HepG2 (cell line): ENCODE measurements at regions not wholly inside any gene's neighbourhood (a gene's known extent, or its start where the extent isn't known, plus 50 kb on each side); places are given as distances from the start of the nearest gene placed in this dataset.

Source experiments
- BRCA1 ChIP-seq: sonication (generic); formaldehyde crosslinking; IDR thresholded peaks from 2 replicates; pipeline ENCODE4 v1.4.0; 2020; ENCODE audit warnings: missing genetic modification reagents
- EZH2 ChIP-seq: conservative IDR thresholded peaks from 2 replicates; pipeline ENCODE4 v1.6.1; 2012; ENCODE audit warnings: mild to moderate bottlenecking, low read depth, low read length, moderate library complexity
- POLR2A ChIP-seq, 2 experiments: IDR thresholded peaks; 2 replicates each; pipeline ENCODE4 v1.6.1; 2011; ENCODE audit warnings: low read depth in 2 of 2, low read length in 2 of 2, mild to moderate bottlenecking in 1 of 2, moderate library complexity in 1 of 2; ENCODE audit not compliant: insufficient read depth in 1 of 2
- POLR2AphosphoS5 ChIP-seq: IDR thresholded peaks from 2 replicates; pipeline ENCODE4 v1.6.1; 2012; ENCODE audit warnings: low read depth, low read length
- ZBTB20 ChIP-seq: sonication (generic); formaldehyde crosslinking; IDR thresholded peaks from 2 replicates; pipeline ENCODE4 v1.8.1; 2023; ENCODE audit warnings: missing genetic modification reagents, low read depth, mild to moderate bottlenecking, borderline replicate concordance
- ZNF136 ChIP-seq: sonication (generic); formaldehyde crosslinking; IDR thresholded peaks from 2 replicates; pipeline ENCODE4 v1.8.1; 2022; ENCODE audit warnings: low read depth, mild to moderate bottlenecking, moderate library complexity, missing genetic modification reagents
- ZNF33A ChIP-seq: sonication (generic); formaldehyde crosslinking; IDR thresholded peaks from 2 replicates; pipeline ENCODE4 v1.5.1; 2020; ENCODE audit warnings: missing genetic modification reagents, mild to moderate bottlenecking, moderate library complexity, borderline replicate concordance
- ZNF614 ChIP-seq: IDR thresholded peaks from 2 replicates; pipeline ENCODE4 v1.6.1; 2018; ENCODE audit warnings: missing biosample characterization, missing genetic modification reagents, inconsistent platforms, borderline replicate concordance
- ZNF747 ChIP-seq: sonication (generic); formaldehyde crosslinking; IDR thresholded peaks from 2 replicates; pipeline ENCODE4 v1.8.1; 2023; ENCODE audit warnings: missing genetic modification reagents, mild to moderate bottlenecking, borderline replicate concordance
- ZNF777 ChIP-seq: sonication (generic); formaldehyde crosslinking; IDR thresholded peaks from 2 replicates; pipeline ENCODE4 v1.4.0; 2020; ENCODE audit warnings: missing genetic modification reagents
- TF ChIP-seq, protein P1 (sequence below): sonication (generic); formaldehyde crosslinking; IDR thresholded peaks from 2 replicates; pipeline ENCODE4 v1.5.0; 2020; ENCODE audit warnings: mild to moderate bottlenecking, missing genetic modification reagents, moderate library complexity
- TF ChIP-seq, protein P2 (sequence below): sonication (generic); formaldehyde crosslinking; IDR thresholded peaks from 2 replicates; pipeline ENCODE4 v1.5.0; 2020; ENCODE audit warnings: missing genetic modification reagents

DNA sequence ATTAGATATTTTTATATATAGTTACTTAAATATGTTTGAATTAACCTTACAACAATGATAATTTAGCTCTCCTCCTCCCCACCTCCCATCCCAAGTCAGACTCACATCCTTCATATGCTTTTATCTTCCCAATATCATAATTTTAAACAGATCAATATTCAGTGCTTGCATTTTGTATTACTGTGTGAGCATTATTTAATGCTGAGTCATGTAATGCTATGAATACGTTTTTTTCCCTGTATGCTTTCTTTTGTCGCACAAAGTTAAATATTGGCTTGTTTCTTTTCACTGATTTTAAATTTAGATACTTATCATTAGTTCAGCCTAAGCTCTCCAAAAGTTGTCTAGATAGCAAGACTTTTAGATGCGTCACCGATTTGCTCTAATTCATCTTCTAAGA is 471.6 kb upstream of the SGO1 start:
- TF ChIP-seq ZNF136 (CRISPR knock-in tag) (no peak), ZNF33A (CRISPR knock-in tag) (no peak), POLR2AphosphoS5 (no peak), ZNF614 (CRISPR knock-in tag) (no peak), EZH2 (no peak), BRCA1 (CRISPR knock-in tag) (no peak), POLR2A (IDR thresholded peaks at IDR 0.05; ENCODE audit: insufficient read depth in 1 of 2, low read depth in 2 of 2, low read length in 2 of 2) (no peak), ZBTB20 (no peak), ZNF747 (no peak), ZNF777 (CRISPR knock-in tag) (no peak)
- TF ChIP-seq, protein P1, sequence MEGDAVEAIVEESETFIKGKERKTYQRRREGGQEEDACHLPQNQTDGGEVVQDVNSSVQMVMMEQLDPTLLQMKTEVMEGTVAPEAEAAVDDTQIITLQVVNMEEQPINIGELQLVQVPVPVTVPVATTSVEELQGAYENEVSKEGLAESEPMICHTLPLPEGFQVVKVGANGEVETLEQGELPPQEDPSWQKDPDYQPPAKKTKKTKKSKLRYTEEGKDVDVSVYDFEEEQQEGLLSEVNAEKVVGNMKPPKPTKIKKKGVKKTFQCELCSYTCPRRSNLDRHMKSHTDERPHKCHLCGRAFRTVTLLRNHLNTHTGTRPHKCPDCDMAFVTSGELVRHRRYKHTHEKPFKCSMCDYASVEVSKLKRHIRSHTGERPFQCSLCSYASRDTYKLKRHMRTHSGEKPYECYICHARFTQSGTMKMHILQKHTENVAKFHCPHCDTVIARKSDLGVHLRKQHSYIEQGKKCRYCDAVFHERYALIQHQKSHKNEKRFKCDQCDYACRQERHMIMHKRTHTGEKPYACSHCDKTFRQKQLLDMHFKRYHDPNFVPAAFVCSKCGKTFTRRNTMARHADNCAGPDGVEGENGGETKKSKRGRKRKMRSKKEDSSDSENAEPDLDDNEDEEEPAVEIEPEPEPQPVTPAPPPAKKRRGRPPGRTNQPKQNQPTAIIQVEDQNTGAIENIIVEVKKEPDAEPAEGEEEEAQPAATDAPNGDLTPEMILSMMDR (CRISPR knock-in tag) = no peak
- TF ChIP-seq, protein P2, sequence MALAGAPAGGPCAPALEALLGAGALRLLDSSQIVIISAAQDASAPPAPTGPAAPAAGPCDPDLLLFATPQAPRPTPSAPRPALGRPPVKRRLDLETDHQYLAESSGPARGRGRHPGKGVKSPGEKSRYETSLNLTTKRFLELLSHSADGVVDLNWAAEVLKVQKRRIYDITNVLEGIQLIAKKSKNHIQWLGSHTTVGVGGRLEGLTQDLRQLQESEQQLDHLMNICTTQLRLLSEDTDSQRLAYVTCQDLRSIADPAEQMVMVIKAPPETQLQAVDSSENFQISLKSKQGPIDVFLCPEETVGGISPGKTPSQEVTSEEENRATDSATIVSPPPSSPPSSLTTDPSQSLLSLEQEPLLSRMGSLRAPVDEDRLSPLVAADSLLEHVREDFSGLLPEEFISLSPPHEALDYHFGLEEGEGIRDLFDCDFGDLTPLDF (CRISPR knock-in tag) = no peak
